K562 (cell line): ENCODE measurements at regions not wholly inside any gene's neighbourhood (a gene's known extent, or its start where the extent isn't known, plus 50 kb on each side); places are given as distances from the start of the nearest gene placed in this dataset.

ENCODE experiments used
- ATAC-seq: fragments of 200-7000 bp; cut with Tn5 transposase; 3 replicates; pipeline ENCODE4 v1.9.1; 2020; ENCODE audit warnings: moderate library complexity
- BruUV-seq: library from RNA; stranded (reverse); fragments of 400-500 nt; replicated peaks from 2 replicates; lab custom pipeline; 2021; lab: Mats Ljungman, UMichigan
- CTCF ChIA-PET: fragments of 300-600 bp; formaldehyde crosslinking; extraction: SDS; loops from one replicate; lab custom pipeline; 2021; ENCODE audit warnings: low intra/inter-chr PET ratio; lab: Yijun Ruan, JAX
- POLR2A ChIA-PET: fragments of 300-600, 350-650 bp; sonication (Branson Sonifier 250); formaldehyde crosslinking; extraction: SDS; loops from one replicate; lab custom pipeline; 2021; ENCODE audit warnings: antibody characterized with exemption, inconsistent platforms; lab: Yijun Ruan, JAX
- DNase-seq, 4 experiments: peaks; one replicate each; pipeline versions ENCODE4 v3.0.0 to v3.0.0-alpha.2; 2011 to 2018; ENCODE audit warnings: low spot score in 3 of 4, mixed read lengths in 3 of 4; ENCODE audit errors: extremely low read depth in 1 of 4
- FAIRE-seq: peaks from 2 replicates; lab custom pipeline; 2011; peaks lifted over from hg19 to GRCh38; lab: Jason Lieb, UNC
- H2AFZ ChIP-seq: 2 replicates; pipeline ENCODE4 v1.6.0; 2011; ENCODE audit warnings: low read depth, low read length, control low read depth, inconsistent platforms
- H3K27ac ChIP-seq: fragments of 200-600 bp; 3 replicates; pipeline ENCODE4 v1.8.0; 2011; ENCODE audit warnings: low read depth, mild to moderate bottlenecking, control low read depth, inconsistent platforms, low read length, moderate library complexity, mixed read lengths; ENCODE audit errors: extremely low read depth
- H3K27me3 ChIP-seq, 2 experiments: fragments of 300-600 bp in 1 of 2; 2 replicates in 1 of 2; 3 replicates in 1 of 2; pipeline versions ENCODE4 v1.6.0 to v1.8.0; 2011; ENCODE audit warnings: inconsistent platforms in 2 of 2, low read length in 2 of 2, mild to moderate bottlenecking in 1 of 2, mixed read lengths in 1 of 2, moderate library complexity in 1 of 2; ENCODE audit not compliant: control insufficient read depth in 2 of 2, insufficient read depth in 2 of 2
- H3K36me3 ChIP-seq: fragments of 300-600 bp; 3 replicates; pipeline ENCODE4 v1.8.0; 2011; ENCODE audit warnings: mild to moderate bottlenecking, low read length, inconsistent platforms; ENCODE audit not compliant: control insufficient read depth, insufficient read depth
- H3K4me1 ChIP-seq, 2 experiments: fragments of 200-600 bp in 1 of 2; replicated peaks in 1 of 2; 2 replicates in 1 of 2; 3 replicates in 1 of 2; pipeline versions ENCODE4 v1.5.1 to v1.8.0; 2011; ENCODE audit warnings: inconsistent platforms in 2 of 2, low read length in 2 of 2, mild to moderate bottlenecking in 1 of 2, mixed read lengths in 1 of 2, moderate library complexity in 1 of 2; ENCODE audit not compliant: control insufficient read depth in 2 of 2, insufficient read depth in 2 of 2
- H3K4me2 ChIP-seq: 2 replicates; pipeline ENCODE4 v1.6.1; 2011; ENCODE audit warnings: low read length, control low read depth, inconsistent platforms, mixed read lengths; ENCODE audit not compliant: insufficient read depth
- H3K4me3 ChIP-seq: fragments of 200-600 bp; sonication (generic), shearing (Covaris generic); 2 replicates; pipeline ENCODE4 v1.5.1; 2016; ENCODE audit warnings: control low read depth, inconsistent platforms
- H3K79me2 ChIP-seq: fragments of 200-600 bp; 3 replicates; pipeline ENCODE4 v1.8.0; 2011; ENCODE audit warnings: low read length, inconsistent platforms; ENCODE audit not compliant: control insufficient read depth, insufficient read depth
- H3K9ac ChIP-seq, 2 experiments: 2 replicates each; pipeline versions ENCODE4 v1.6.0 to v1.6.1; 2011; ENCODE audit warnings: low read depth in 2 of 2, low read length in 2 of 2, control low read depth in 1 of 2, inconsistent platforms in 1 of 2, mild to moderate bottlenecking in 1 of 2, mixed read lengths in 1 of 2; ENCODE audit not compliant: insufficient read depth in 1 of 2
- H3K9me1 ChIP-seq: one replicate; pipeline ENCODE4 v1.6.0; 2011; ENCODE audit warnings: inconsistent platforms, mild to moderate bottlenecking, low read length, moderate library complexity; ENCODE audit not compliant: control insufficient read depth, insufficient read depth
- H3K9me3 ChIP-seq: replicated peaks from 2 replicates; pipeline ENCODE4 v1.5.1; 2011; ENCODE audit warnings: low read depth, low read length, inconsistent platforms; ENCODE audit not compliant: control insufficient read depth, insufficient read depth
- H4K20me1 ChIP-seq: replicated peaks from 2 replicates; pipeline ENCODE4 v1.6.1; 2011; ENCODE audit warnings: low read length, inconsistent platforms, mixed read lengths; ENCODE audit not compliant: control insufficient read depth, insufficient read depth
- BMI1 ChIP-seq: fragments of 150-350 bp; IDR thresholded peaks from 2 replicates; pipeline ENCODE4 v1.6.1; 2014; ENCODE audit warnings: low read length
- CBX2 ChIP-seq: fragments of 200-600 bp; sonication (generic); IDR thresholded peaks from one replicate; pipeline ENCODE4 v1.6.1; 2012; ENCODE audit warnings: mild to moderate bottlenecking, low read length, inconsistent platforms; ENCODE audit not compliant: insufficient read depth, poor library complexity, severe bottlenecking
- ELF2 ChIP-seq: fragments of 250-450 bp; sonication (Bioruptor Pico); IDR thresholded peaks from 2 replicates; pipeline ENCODE4 v1.5.0; 2021; ENCODE audit warnings: mild to moderate bottlenecking
- EWSR1 ChIP-seq: fragments of 450-650 bp; IDR thresholded peaks from 2 replicates; pipeline ENCODE4 v1.6.1; 2018; ENCODE audit warnings: borderline replicate concordance, mild to moderate bottlenecking, low read depth, moderate library complexity; ENCODE audit not compliant: partially characterized antibody
- HIVEP1 ChIP-seq: fragments of 250-450 bp; sonication (Bioruptor Pico); IDR thresholded peaks from 2 replicates; pipeline ENCODE4 v1.4.0; 2020; ENCODE audit warnings: mild to moderate bottlenecking
- LARP7 ChIP-seq: fragments of 450-650 bp; IDR thresholded peaks from 2 replicates; pipeline ENCODE4 v1.6.1; 2016
- MAFF ChIP-seq: IDR thresholded peaks from 2 replicates; pipeline ENCODE4 v1.6.1; 2012; ENCODE audit warnings: low read length, improper control_type of control experiment
- MEF2A ChIP-seq: IDR thresholded peaks from 2 replicates; pipeline ENCODE4 v1.6.1; 2011; ENCODE audit warnings: low read depth, mild to moderate bottlenecking, low read length, moderate library complexity; ENCODE audit not compliant: control insufficient read depth
- NCOA6 ChIP-seq: fragments of 450-650 bp; IDR thresholded peaks from 2 replicates; pipeline ENCODE4 v1.6.1; 2017; ENCODE audit warnings: mild to moderate bottlenecking
- NEUROD1 ChIP-seq: fragments of 150-350 bp; IDR thresholded peaks from 2 replicates; pipeline ENCODE4 v1.6.1; 2014; ENCODE audit warnings: borderline replicate concordance, low read length, low read depth; ENCODE audit not compliant: partially characterized antibody
- NONO ChIP-seq, 2 experiments: fragments of 200-400 bp in 1 of 2; fragments of 450-650 bp in 1 of 2; formaldehyde crosslinking in 1 of 2; IDR thresholded peaks; 2 replicates each; pipeline ENCODE4 v1.6.1; 2017; ENCODE audit warnings: low read depth in 2 of 2, mild to moderate bottlenecking in 2 of 2, moderate library complexity in 2 of 2, low read length in 1 of 2
- PHF20 ChIP-seq: fragments of 450-650 bp; IDR thresholded peaks from 2 replicates; pipeline ENCODE4 v1.6.1; 2018; ENCODE audit not compliant: partially characterized antibody
- RBM17 ChIP-seq: fragments of 200-400 bp; formaldehyde crosslinking; IDR thresholded peaks from 2 replicates; pipeline ENCODE4 v1.6.1; 2017; ENCODE audit warnings: low read depth, mild to moderate bottlenecking, low read length, borderline replicate concordance
- SAP30 ChIP-seq: fragments of 200-600 bp; sonication (generic); IDR thresholded peaks from 2 replicates; pipeline ENCODE4 v1.6.1; 2012; ENCODE audit warnings: borderline replicate concordance, low read depth, mild to moderate bottlenecking, moderate library complexity, low read length, control low read depth, inconsistent platforms; ENCODE audit not compliant: insufficient read depth, poor library complexity, severe bottlenecking
- SMAD2 ChIP-seq: fragments of 150-350 bp; IDR thresholded peaks from 2 replicates; pipeline ENCODE4 v1.6.1; 2014; ENCODE audit warnings: low read depth, mild to moderate bottlenecking, low read length
- SOX6 ChIP-seq: fragments of 450-650 bp; IDR thresholded peaks from 2 replicates; pipeline ENCODE4 v1.6.1; 2014; ENCODE audit warnings: mild to moderate bottlenecking
- ZEB2 ChIP-seq: fragments of 450-650 bp; IDR thresholded peaks from 2 replicates; pipeline ENCODE4 v1.6.1; 2016
- WGBS: fragments of 100-300 bp; shearing (Covaris generic); methylation state at CpG from one replicate; pipeline ENCODE4 v1.1.6; 2016; ENCODE audit warnings: low coverage, mixed read lengths; ENCODE audit not compliant: insufficient coverage; ENCODE audit errors: missing lambda C conversion rate; 5-methylcytosine and 5-hydroxymethylcytosine counted together
- in situ Hi-C: fragments of 300-500 bp; cut with MboI; formaldehyde crosslinking; loops from 4 replicates; pipeline ENCODE4 v1.15.0; 2018; ENCODE audit warnings: inconsistent platforms, mixed read lengths
- intact Hi-C: fragments of 100-400 bp; cut with micrococcal nuclease; formaldehyde crosslinking; loops from 2 replicates; pipeline ENCODE4 v1.14.2; 2022
- TF ChIP-seq, protein P1 (sequence below): fragments of 200-800 bp; sonication (Bioruptor generic); IDR thresholded peaks from 2 replicates; pipeline ENCODE4 v1.6.1; 2017; ENCODE audit warnings: missing genetic modification characterization, missing compliant biosample characterization
- TF ChIP-seq, protein P2 (sequence below): sonication (generic); formaldehyde crosslinking; IDR thresholded peaks from 2 replicates; pipeline ENCODE4 v1.8.1; 2023; ENCODE audit warnings: mild to moderate bottlenecking, missing genetic modification reagents

DNA sequence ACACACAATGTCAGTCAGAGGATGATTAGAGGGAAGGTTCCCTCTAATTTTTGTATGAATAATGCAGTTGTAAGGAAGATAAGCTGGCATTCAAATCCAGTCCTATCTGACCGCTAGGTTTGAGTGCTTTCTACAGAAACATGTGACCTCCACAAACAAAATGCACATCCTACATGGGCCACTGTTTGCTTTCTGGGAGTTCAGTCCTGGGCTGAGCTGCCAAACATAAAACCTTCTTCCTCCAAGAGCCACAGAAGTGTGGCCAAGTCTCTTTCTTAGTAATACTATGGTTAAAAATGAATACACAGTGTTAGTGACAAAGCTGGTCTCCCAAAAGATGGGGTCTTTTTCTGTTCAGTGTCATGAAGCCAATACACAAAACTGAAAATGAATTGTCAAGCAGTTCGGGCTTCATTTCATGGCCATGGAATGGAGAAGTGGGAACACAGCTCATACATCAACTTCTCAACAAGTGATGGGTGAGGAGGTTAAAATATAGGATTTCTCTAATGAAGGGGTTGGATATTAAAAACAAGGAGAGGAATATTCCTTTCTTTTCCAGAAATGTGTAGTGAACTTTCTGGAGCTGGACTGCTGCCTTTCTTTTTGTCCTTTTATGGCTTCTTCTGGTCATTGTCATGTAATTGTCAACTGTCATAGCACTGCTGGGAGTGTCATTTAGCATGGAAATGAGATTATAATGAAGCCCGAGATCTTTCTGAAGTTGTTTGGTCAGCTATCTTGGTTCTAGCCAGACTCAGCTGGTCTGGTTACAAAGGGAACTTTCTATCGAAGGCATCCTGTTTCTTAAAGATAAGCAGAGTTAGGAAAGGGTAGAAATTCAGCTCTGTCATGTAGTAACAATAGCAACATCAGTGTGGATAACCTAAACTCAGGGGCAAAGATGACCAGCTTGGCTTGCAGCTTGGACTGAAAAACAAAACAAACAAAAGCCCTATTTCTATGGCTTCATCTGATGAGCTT, 135.1 kb downstream of the CHD1L start:
- Histone ChIP-seq H3K27ac (peak overlapping the region; percentile 97), H3K27me3 (no peaks in the 10 kb centered on the region), H3K9me3 (no peaks in the 10 kb centered on the region), H3K4me2 (peak overlapping the region; percentile 73), H3K9me1 (no peaks in the 10 kb centered on the region), H2AFZ (peak overlapping the region; percentile 90), H3K4me3 (no peak overlapping the region), H3K9ac (peak overlapping the region in 1 of 2 experiments; percentile 75; a peak in 2 of 4 replicates), H3K79me2 (no peaks in the 10 kb centered on the region), H3K4me1 (peaks cover 10 to 34% of the 10 kb centered on the region in 2 experiments; a peak in 4 of 5 replicates), H3K36me3 (no peaks in the 10 kb centered on the region), H4K20me1 (no peaks in the 10 kb centered on the region)
- intact Hi-C loops (no loop called here), in situ Hi-C loops (no loop called here)
- ATAC-seq (peak; percentile 94), DNase-seq (peak; percentile 62 to 92 (median 74)), FAIRE-seq (peak; percentile 94)
- 1% methylated on average over 4 of the region's 4 CpGs for WGBS
- ChIA-PET POLR2A (interaction anchor here (0.6 to 2.7 kb wide), 8 partner anchors 10 to 109 kb away, joined by 3 to 17 read pairs (median 6); no protein-coding TSS in a partner anchor), CTCF (no interaction called here)
- no TSS peak for BruUV-seq
- TF ChIP-seq SAP30: no peak
- TF ChIP-seq LARP7: no peak
- TF ChIP-seq SMAD2: no peak
- no peak for TF ChIP-seq CBX2
- no peak for TF ChIP-seq MEF2A
- TF ChIP-seq EWSR1: no peak
- peak; percentile 100 for TF ChIP-seq SOX6
- TF ChIP-seq MAFF: peak; percentile 78; the same call in 1 of the 2 replicates
- TF ChIP-seq HIVEP1 (CRISPR knock-in tag): no peak
- no peak for TF ChIP-seq BMI1
- TF ChIP-seq, protein P1, sequence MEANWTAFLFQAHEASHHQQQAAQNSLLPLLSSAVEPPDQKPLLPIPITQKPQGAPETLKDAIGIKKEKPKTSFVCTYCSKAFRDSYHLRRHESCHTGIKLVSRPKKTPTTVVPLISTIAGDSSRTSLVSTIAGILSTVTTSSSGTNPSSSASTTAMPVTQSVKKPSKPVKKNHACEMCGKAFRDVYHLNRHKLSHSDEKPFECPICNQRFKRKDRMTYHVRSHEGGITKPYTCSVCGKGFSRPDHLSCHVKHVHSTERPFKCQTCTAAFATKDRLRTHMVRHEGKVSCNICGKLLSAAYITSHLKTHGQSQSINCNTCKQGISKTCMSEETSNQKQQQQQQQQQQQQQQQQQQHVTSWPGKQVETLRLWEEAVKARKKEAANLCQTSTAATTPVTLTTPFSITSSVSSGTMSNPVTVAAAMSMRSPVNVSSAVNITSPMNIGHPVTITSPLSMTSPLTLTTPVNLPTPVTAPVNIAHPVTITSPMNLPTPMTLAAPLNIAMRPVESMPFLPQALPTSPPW: no peak
- peak; percentile 49 for TF ChIP-seq NEUROD1
- no peak for TF ChIP-seq NONO (IDR thresholded peaks at IDR 0.05; ENCODE audit: low read depth in 2 of 2, low read length in 1 of 2)
- TF ChIP-seq RBM17: no peak
- no peak for TF ChIP-seq NCOA6
- peak; percentile 79 for TF ChIP-seq ZEB2
- no peak for TF ChIP-seq ELF2 (CRISPR knock-in tag)
- TF ChIP-seq, protein P2, sequence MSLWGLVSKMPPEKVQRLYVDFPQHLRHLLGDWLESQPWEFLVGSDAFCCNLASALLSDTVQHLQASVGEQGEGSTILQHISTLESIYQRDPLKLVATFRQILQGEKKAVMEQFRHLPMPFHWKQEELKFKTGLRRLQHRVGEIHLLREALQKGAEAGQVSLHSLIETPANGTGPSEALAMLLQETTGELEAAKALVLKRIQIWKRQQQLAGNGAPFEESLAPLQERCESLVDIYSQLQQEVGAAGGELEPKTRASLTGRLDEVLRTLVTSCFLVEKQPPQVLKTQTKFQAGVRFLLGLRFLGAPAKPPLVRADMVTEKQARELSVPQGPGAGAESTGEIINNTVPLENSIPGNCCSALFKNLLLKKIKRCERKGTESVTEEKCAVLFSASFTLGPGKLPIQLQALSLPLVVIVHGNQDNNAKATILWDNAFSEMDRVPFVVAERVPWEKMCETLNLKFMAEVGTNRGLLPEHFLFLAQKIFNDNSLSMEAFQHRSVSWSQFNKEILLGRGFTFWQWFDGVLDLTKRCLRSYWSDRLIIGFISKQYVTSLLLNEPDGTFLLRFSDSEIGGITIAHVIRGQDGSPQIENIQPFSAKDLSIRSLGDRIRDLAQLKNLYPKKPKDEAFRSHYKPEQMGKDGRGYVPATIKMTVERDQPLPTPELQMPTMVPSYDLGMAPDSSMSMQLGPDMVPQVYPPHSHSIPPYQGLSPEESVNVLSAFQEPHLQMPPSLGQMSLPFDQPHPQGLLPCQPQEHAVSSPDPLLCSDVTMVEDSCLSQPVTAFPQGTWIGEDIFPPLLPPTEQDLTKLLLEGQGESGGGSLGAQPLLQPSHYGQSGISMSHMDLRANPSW (CRISPR knock-in tag): no peak
- no peak for TF ChIP-seq PHF20
